NCI-H526 treated with DMSO at 0.1 percent for 48 hours (cell line): ENCODE measurements at regions not wholly inside any gene's neighbourhood (a gene's known extent, or its start where the extent isn't known, plus 50 kb on each side); places are given as distances from the start of the nearest gene placed in this dataset.

Experiments used
- DNase-seq: peaks from one replicate; lab custom pipeline; 2025; lab: John Stamatoyannopoulos, UW

DNA sequence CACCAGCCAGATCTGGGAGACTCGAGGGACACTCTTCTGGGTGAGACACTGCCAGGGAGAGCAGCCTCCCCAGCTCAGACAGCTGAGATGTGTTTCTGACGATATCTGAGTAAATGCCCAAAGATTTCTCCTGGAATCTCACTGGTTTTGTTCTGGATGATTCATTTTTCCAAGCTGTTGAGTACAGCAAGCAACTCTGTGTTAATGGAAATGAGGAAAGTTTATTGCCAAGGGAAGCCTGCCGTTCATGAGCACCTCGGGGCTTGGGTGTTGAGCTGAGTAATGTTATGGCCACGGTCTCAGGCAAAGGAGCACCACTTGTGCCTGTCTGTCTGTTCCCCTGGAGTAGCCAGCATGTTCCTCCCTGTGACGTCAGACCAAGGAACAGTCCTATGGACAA lies 1132.4 kb downstream of the BRD1 start:
- no peak for DNase-seq

DNA sequence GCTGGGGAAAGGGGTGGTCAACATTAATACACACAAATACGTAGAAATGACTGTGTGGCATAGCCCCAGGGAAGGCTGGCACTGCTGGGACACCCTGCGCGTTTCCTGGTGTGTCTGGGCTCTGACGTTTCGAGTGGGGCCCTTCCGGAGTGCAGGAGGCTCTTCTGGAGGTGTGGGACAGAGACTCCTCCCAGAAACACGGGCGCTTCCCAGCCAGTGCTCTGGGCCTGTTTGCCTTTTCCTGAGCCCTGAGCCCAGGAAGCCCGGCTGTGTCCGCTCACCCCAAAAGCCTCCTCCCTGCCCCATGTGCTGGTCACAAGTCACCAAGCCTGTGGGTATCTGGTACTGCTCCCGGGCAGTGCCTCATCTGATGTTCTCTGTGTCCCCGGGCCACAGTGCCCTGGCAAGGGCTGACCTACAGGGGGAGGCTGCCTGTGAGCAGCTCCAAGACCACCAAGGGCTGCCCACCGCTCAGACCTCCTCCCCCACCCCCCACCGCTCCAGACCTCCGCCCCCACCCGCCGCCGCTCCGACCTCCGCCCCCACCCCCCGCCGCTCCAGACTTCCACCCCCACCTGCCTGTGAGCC lies 1133.3 kb downstream of the BRD1 start:
- no peak for DNase-seq

DNA sequence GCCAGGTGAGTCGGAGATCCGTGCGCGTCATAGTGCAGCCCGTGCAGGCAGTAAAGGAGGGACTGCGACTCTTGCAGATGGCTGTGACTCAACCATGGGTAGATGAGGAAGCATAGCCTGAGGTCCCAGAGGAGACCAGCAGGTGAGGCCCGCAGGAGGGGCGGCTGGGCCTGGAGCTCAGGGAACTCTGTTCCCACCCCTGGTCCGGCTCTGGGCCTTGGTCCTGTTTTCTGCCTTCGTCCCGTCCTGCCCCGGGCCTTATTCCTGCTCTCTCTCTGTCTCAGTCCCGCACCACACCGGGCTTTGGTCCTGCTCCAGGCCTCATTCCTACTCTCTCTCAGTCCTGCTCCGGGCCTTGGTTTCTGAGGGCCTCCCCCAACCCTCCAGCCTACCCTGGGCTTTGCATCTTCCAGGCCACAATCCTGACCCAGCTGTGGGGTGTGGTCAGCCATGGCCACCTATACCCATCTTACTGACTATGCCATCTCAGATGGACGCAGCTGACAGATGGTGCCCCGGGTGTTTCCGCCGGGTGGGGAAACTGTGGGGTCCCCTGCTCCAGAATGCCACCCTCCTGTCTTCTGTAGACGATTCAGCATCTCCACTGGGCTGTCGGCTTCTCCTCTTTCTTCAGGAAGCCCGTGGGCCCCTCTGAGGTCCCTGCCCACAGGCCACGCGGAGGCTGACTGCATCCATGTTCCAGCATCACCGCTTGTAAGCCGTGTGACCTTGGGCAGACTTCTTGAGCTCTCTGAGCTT lies 1134.1 kb downstream of the BRD1 start:
- DNase-seq: no peak

DNA sequence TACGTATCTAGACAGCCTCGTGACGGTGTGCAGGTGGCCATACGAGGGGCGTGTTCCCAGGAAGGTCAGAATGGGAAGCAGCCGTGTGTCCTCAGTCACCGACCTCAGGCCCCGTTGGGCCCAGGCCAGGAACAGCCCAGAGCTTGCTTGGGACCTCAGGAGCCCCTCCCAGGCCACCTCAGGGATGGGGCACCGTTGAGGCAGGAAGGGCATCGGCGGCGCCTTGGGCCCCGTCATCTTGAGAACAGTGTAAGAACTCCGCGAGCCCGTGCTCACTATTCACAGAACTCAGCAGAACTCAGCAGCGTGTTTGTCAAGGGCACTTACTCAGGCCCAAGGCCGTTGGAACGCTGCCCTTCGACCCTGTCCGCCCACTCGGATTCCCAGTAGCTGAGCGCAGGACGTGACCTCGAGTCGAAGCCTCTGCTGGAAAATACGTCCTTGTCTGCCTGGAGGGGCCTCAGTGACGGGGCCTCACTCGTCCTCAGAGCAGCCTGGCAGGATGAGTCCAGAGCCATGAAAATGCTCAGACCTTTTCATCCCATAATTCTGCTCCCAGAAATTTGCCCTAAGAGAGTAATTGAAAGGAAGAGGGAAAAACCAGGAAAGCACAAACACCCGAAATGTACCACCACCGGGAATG lies 1134.8 kb downstream of the BRD1 start:
- DNase-seq: no peak

DNA sequence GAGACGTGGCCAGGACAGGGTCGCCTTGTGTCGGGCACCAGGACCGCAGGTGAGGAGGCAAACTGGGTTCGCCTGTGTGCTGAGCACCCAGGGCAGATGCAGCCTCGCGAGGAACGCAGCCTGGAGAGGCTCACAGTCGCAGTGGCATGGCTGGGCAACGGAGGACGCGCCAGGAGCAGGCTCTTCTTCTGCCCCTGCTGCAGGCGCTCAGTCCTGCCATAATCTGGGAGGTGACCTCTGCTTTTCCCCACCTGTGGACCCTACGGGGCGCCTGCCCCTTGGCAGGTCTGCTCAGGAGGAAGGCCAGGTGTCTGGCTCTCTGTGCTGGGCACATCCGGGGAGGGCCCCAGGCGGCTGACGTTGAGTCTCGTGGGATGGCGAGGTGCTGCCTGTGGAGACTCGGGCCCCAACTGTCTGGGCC lies 1136.2 kb downstream of the BRD1 start:
- DNase-seq: no peak

DNA sequence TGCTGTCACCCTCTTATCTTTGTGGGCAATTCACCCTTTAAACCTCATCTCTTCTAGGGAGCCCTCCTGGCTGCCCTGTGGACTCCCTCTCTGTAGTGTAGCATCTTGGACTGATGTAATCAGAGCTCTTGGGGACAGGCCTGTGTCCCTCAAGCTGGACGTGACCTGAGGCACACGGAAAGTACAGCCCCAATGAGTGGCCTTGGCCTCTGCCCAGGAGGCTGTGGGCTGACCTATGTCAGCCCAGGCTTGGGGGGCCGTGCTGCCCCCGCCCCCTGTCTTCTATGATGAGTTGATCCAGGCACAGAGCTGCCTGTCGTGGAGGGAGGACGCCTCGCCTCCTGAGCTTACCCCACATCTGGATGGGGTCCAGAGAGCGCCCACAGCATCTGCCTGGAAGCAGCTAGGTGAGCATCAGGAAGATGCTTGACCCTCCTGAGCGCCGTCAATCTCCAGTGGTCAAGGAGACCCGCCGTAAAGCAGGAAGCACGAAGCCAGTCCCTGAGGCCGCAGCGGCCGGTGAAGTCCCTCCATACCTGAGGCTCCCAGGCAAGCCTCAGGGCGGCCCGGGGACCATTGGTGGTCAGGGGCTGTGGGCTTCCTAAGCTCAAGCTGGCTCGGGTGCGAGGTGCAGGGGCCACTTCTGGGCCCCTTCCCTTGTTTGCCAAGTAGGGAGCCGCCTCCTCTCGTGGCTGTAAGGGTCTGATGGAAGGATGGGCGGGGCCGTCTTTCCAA lies 1136.9 kb downstream of the BRD1 start:
- DNase-seq: no peak

DNA sequence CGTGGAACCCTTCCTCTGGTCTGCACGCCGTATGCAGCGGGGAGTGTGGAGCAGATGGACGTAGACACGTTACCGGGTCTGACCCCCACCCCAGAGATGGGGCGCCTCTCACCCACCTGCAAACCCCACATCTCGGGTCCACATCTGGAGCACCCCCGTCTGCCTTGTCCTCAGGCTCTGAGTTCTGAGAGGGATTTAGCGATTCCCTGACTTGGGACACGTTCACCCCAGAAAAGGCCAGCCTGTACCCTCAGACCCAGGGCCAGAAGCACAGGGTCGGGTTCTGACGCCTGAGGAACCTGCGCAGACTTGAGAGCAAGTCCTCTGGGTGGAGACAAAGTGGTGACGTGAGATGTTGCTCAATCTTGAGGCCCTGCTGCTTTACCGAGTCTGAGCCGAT lies 1138.5 kb downstream of the BRD1 start:
- DNase-seq: no peak

DNA sequence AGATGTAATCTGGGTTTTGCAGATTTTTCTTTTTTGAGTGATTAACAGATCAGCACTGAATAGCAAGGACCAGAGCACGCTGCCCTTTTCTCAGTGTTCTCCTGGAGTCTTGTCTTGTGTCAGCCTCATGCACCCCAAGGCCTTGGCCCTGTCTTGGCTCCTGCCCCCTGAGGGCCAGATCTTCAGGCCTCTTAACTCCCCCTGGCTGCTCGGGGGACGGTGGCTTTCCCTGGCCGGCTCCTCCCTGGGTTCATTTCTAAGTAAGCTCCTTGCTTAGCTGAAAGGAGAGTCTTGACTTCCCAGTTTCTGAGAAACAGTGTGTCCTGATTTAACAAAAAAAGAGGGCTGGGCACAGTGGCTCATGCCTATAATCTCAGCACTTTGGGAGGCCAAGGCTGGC lies 1139.3 kb downstream of the BRD1 start:
- DNase-seq: no peak

DNA sequence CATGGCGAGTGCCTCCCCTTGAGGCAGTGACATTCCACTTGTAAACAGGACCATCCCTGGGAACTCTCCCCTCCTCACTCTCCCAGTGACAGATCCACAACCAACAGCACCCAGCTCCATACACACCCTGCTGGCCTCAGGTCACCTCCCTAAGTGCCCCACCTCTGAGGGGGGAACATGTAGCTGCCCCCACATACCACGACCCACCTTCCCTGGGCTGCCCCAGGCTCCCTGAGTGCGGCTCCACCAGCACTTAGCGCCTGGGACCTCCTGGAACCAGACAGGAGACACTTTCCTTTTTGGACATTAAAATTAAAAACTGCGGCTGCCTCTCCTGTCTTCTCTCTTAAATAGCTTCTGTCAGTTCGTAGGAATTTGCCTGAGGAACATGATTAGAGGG lies 1140.1 kb downstream of the BRD1 start:
- no peak for DNase-seq

DNA sequence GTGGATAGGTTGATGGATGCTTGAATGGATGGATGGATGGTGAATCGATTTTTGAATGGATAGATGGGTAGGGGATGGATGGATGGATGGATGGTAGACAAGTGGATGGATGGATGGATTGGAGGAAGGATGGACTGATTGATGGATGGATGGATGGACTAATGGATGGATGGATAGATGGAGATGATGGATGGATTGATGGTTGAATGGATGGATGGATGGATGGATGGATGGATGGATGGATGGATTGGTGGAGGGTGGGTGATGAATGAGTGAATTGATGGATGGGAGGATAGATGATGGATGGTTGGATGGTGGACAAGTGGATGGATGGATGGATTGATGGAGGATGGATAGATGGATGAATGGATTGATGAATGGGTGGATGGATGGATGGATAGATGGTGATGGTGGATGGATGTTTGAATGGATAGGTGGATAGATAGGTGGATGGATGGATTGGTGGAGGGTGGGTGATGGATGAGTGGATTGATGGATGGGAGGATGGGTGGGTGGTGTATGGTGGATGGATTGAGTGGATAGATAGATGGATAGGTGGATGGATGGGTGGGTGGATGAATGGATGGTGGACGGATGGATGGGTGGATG lies 1140.9 kb downstream of the BRD1 start:
- DNase-seq: no peak

DNA sequence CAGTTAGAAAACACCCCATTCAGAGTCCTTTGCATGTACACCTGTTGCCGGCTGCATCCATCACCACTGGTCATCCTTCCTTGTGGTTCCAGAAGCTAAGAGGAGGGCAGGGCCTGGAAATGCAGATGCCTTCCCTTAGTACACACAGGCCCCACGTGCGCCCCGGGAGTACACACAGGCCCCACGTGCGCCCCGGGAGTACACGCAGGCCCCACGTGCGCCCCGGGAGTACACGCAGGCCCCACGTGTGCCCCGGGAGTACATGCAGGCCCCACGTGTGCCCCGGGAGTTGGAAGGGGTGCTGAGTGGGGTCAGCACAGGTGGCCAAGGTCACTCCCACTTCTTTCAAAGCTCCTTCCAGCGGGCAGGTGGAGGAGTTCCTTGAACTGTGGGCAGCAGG lies 1141.9 kb downstream of the BRD1 start:
- DNase-seq: no peak

DNA sequence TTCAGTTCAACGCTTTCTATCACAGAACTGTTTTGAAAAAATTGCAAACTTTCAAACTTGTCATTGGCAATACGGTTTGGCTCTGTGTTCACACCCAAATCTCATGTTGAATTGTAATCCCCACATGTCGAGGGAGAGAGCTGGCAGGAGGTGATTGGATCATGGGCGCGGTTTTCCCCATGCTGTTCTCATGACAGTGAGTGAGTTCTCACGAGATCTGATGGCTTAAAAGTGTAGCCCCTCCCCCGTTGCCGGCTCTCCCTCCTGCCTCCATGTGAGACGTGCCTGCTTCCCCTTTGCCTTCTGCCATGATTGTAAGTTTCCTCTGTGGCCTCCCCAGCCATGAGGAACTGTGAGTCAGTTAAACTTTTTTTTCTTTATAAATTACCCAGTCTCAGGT lies 1144.0 kb downstream of the BRD1 start:
- no peak for DNase-seq

DNA sequence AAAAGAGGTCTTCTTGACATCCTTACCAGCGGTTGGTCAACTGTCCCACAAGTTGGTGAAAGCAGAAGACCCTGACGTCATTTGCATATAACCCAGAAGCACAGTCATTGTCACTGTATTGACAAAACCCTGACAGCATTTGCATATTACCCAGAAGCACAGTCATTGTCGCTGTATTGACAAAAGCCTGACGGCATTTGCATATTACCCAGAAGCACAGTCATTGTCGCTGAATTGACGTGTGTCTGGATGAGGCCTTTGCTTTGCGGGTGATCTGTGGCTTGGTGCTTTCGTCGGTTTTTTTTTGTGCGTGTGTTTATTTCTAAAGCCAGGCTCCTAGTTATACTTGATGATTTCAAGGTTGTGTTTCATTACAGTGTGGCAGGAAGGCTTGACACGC lies 1145.2 kb downstream of the BRD1 start:
- no peak for DNase-seq

DNA sequence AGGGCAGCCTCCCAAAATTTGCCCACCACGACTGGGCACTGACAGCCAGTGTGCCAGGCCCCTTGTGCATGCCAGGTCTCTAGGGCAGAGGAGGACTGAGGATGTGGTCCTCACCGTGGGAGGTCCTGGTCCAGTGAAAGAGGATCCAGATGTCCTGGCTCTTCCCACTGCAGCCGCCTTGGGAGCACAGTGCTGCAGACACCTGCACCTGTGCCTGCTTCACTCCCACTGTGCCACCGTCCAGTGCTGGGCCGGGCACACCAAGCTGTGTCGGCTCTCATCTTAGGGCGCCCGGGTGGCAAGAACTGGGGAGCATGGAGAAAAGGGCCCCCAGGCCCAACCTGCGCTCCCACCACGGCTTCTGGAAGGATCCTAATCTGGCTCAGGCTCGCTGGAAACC lies 1147.1 kb downstream of the BRD1 start:
- no peak for DNase-seq

DNA sequence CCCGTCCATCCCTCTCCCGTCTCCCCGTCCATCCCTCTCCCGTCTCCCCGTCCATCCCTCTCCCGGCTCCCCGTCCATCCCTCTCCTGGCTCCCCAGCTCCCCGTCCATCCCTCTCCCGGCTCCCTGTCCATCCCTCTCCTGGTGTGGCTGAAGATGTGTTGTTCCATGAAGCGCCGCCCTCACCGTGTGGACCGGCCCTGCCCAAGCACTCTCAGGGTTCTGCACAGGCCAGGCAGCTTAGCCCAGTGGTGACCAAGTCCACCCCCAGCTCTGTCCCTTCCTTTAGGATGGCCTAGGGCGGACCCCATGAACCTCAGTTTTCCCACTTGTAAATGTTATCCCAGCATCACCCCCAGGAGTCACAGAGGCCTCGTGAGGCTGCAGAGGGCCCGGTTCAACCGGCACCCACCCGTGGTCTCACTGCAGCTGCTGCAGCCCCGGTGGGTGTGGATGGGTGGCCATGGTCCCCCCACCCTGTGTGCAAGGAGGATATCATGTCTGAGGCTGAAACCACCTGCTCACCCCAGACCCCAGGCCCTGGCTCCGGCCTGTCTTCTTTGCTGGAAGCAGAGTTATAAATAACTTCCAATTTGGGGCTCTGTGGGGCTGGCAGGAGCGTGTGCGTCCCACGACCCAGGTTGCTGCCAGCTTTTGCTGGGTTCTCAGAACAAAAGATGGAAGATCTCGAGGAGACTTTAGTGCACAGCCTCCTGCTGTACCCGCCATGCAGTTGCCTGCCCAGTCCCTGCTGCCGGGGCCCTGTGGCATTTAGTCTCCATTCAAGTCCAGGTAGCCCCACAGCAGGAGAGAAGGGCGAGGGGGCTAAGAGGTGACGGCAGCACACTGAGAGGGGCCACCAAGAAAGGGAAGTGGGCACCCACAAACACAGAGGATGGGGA lies 1147.8 kb downstream of the BRD1 start:
- no peak for DNase-seq

DNA sequence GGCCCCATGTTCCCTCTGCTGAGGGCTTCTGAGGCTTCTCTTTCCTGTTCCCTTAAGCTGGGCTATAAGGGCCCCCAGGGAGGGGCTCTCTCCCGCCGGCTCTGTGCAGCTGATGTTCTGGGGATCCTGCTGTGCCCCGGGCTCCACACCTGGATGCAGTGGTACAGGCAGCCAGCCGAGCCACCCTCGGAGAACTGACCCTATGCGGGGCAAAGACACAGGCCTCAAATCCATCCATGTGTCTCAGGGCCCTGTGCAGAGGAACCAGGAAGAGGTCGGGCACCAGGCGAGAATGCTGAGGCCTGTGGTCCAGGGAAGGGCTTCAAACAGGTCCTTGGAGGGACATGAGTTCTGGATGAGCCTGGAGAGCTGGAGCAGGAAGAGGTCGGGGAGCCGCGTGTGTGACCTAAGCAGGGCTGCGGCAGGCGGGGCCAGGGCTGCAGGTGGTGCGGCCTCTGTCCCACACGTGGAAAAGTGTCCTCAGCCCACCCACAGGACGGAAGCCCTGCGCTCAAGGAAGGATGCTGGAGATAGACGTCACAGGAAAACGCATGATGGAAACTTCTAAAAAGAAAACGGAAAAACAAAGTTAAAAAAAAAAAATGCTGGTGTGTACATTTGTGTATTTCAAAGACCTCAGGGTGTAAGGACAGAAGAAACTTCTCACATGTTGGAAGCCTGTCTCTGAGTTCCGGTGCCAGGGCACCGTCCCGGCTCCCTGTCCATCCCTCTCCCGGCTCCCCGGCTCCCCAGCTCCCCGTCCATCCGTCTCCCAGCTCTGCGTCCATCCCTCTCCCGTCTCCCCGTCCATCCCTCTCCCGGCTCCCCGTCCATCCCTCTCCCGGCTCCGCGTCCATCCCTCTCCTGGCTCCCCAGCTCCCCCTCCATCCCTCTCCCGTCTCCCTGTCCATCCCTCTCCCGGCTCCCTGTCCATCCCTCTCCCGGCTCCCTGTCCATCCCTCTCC lies 1149.2 kb downstream of the BRD1 start:
- DNase-seq: no peak

DNA sequence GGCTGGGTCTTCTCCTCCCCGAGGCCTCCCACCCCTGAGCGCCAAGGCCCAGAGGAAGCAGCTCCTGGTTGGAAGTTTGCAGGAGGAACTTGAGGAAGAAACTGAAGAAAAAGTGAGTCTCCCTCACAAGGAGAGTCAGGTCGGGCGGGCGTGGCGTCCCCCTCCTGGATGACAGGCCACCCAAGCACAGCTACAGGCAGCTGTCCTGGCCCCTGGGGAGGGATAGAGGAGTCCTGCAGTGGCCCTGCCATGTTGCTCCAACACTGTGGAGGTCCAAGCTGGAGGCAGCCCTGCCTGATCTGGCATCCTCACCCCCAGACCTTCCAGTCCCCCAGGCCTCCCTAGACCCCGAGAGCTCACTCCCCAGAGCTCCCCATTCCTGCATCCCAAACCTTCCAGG lies 1150.1 kb downstream of the BRD1 start:
- DNase-seq: no peak

DNA sequence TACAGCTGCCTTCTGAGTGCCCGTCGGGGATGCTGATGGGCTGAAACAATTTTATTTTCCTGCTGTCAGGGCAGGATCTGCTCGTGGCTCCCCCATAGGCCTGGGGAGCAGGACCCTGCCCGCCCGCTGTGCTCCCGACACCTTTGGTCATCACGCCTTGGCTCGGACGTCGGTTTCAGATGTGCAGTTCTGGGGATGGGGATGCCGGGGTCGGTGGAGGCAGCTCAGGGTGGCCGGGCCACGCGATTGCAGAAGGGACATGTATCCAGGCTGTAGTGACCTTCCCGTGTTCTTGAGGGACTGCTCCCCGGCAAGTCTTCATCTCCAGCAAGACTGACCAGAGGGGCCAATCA lies 1150.5 kb downstream of the BRD1 start:
- DNase-seq: no peak

DNA sequence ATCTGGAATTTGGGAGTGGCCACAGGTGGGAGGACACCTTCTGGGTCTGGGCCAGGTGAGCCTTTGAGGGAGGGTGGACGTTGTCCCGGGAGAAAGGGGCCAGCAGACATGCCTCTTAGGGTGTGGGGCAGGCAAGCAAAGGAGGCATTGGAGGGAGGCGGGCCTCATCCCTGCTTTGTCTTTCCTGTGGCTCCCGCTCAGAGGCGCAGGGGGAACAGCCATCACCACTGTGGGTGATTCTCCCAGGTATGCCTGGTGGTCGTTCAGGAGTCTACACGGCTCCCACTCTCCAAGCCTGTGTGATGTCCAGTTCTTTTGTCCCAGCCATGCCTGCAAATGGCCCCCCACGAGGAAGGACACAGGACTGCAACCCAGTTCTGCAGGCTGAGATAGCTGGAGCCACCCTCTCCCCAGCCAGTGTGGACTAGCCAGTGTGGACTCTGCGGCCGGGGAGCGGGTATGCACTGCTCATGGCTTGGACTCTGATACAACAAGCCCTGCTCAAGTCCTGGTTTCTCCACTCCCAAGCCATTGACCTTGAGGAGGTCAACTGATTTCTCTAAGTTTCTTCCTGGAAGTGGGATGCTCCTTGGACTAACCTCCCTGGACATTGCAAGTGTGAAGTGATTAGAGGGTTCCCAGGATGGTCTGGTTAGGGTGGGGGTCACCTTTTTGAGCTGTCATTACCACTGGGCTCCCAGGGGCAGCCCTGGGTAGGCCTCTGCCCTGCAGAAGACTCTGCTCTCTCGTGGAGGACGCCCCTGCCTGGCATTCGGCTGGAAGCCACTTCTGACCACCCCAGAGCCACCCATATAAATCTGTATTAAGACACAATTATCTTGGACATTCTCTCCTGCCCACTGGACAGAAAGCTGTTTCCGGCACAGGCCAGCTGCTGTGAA lies 1151.2 kb downstream of the BRD1 start:
- DNase-seq: no peak
